Mesodermal cell (in vitro differentiated cells): ENCODE measurements at regions not wholly inside any gene's neighbourhood (a gene's known extent, or its start where the extent isn't known, plus 50 kb on each side); places are given as distances from the start of the nearest gene placed in this dataset.

Experiments
- H3K27ac ChIP-seq: 2 replicates; pipeline ENCODE4 v1.7.0; 2013; ENCODE audit warnings: mild to moderate bottlenecking, low read depth, low read length, moderate library complexity; ENCODE audit not compliant: severe bottlenecking
- H3K36me3 ChIP-seq: 2 replicates; pipeline ENCODE4 v1.7.1; 2013; ENCODE audit warnings: mild to moderate bottlenecking, low read length, moderate library complexity; ENCODE audit not compliant: control insufficient read depth, insufficient read depth
- H3K4me1 ChIP-seq: one replicate; pipeline ENCODE4 v1.7.1; 2013; ENCODE audit warnings: mild to moderate bottlenecking, low read length; ENCODE audit not compliant: insufficient read depth, control insufficient read depth, poor library complexity, severe bottlenecking
- H3K4me3 ChIP-seq: 2 replicates; pipeline ENCODE4 v1.7.0; 2013; ENCODE audit warnings: low read length, control low read depth, mild to moderate bottlenecking; ENCODE audit not compliant: insufficient read depth, poor library complexity, severe bottlenecking; ENCODE audit errors: extremely low read depth
- H3K9me3 ChIP-seq: 2 replicates; pipeline ENCODE4 v1.7.1; 2013; ENCODE audit warnings: mild to moderate bottlenecking, low read length, moderate library complexity; ENCODE audit not compliant: control insufficient read depth
- WGBS, 2 experiments: methylation state at CpG; one replicate each; pipeline ENCODE4 v1.1.5; 2013; ENCODE audit warnings: missing lambda C conversion rate in 2 of 2; ENCODE audit not compliant: insufficient coverage in 2 of 2; 5-methylcytosine and 5-hydroxymethylcytosine counted together

DNA sequence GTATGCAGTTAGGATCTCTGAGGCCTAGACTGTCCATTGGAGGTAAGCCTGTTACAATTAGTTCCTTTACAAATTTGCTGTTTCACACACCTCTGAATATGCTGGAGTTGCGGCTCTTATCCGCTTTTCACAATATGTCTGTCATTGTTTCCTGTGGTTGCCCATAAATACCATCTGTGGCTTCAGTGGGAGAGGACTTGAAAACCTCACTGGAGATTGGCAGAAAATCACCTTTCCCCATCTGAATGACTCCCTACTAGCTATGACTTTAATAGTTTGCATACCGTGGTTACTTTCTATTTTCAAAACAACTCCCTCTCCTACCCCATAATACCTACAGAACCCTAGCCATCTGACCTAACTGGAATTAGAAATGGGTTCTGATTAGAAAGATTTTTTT, 454.3 kb downstream of the PCDH17 start:
- no peaks in the 10 kb centered on the region for H3K4me1 ChIP-seq
- 100% methylated on average over 2 to 3 of the region's 3 CpGs for WGBS, 2 experiments
- H3K36me3 ChIP-seq: no peaks in the 10 kb centered on the region
- no peaks in the 10 kb centered on the region for H3K9me3 ChIP-seq
- H3K27ac ChIP-seq: no peak overlapping the region
- H3K4me3 ChIP-seq: no peak overlapping the region

DNA sequence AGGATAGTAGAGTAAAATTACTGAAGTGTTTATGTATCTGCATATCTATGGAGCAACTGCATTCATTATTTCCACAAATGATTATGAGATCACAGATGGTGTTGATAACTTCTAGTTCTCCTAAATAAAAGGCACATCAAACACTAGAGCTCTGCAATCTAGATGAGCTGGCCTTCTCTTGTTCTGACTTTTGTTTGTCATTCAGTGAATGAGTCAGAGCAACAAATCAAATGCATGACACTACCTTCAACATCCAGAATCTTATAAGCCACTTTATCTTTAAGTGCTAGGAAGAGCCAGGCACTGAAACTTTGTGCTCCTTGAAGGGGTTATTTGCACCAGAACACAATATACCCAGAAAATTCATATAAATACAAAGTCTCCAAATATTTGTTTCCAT, 456.0 kb downstream of the PCDH17 start:
- Histone ChIP-seq H3K27ac (peak overlapping the region; percentile 65), H3K9me3 (no peaks in the 10 kb centered on the region), H3K4me3 (no peak overlapping the region), H3K4me1 (no peaks in the 10 kb centered on the region), H3K36me3 (no peaks in the 10 kb centered on the region)

DNA sequence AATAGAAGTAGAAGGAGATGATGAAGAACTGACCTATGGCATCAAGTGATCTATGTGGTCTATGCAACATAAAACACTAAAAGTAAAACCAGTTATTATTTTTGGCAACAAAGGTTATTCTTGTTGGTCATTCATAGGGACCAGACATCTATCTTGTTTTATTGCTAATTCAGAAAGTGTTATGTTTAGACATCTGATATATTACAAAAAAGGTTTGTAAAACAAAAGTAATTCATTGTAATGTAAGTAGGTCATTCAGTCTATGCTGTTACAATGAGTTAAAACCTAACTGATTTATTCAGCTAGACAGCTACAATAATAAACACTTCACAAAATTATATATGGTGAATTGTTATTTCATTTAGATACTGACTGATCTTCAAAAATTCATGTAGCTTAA, 461.9 kb downstream of the PCDH17 start:
- Histone ChIP-seq H3K4me3 (no peak overlapping the region), H3K27ac (no peak overlapping the region), H3K36me3 (no peaks in the 10 kb centered on the region), H3K9me3 (no peaks in the 10 kb centered on the region), H3K4me1 (no peaks in the 10 kb centered on the region)

DNA sequence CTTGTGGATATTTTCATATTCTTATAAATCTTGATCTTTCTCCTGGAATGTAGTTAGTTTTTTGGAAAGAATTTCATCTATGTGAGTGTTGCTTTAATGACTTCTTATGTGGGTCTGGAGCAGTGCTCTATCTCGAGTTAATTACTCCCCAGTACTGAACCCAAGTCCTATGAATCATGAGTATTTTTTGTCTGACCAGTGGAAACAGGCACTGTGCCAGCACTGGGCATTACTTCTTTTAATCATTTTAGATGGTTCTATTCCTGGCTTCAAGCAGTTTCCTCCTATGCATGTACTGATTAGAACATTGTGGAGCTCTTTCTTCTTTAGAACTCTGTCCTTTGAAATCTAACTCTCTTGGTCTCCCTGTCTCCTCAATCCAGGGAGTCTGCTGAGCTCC, 466.3 kb downstream of the PCDH17 start:
- H3K27ac ChIP-seq: no peak overlapping the region
- H3K4me1 ChIP-seq: no peaks in the 10 kb centered on the region
- WGBS, 2 experiments: 80 to 100% methylated on average over 1 of the region's 1 CpG
- H3K9me3 ChIP-seq: no peaks in the 10 kb centered on the region
- H3K36me3 ChIP-seq: no peaks in the 10 kb centered on the region
- no peak overlapping the region for H3K4me3 ChIP-seq

DNA sequence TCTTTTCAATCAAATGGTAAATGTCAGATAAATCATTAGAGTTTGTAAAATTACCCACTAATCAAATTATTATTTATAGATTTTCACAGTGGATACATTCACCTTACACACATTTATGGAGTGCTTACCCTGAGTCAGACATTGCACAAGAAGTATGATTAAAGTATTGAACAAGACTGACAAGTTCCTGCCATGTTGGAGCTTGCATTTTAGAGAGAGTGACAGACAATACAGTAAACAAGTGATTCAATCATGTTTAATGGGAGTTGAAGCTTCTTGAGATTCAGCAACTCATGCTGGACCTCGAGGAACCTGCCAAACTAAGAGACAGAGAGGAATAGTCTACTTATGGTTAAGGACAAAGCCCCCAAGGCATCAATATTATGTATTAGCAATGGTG, 487.8 kb downstream of the PCDH17 start:
- no peaks in the 10 kb centered on the region for H3K4me1 ChIP-seq
- no CpG with 5 or more reads among the region's 1 CpG for whole genome bisulfite sequencing, 2 experiments
- no peaks in the 10 kb centered on the region for H3K36me3 ChIP-seq
- H3K9me3 ChIP-seq: no peaks in the 10 kb centered on the region
- H3K27ac ChIP-seq: no peak overlapping the region
- H3K4me3 ChIP-seq: no peak overlapping the region

DNA sequence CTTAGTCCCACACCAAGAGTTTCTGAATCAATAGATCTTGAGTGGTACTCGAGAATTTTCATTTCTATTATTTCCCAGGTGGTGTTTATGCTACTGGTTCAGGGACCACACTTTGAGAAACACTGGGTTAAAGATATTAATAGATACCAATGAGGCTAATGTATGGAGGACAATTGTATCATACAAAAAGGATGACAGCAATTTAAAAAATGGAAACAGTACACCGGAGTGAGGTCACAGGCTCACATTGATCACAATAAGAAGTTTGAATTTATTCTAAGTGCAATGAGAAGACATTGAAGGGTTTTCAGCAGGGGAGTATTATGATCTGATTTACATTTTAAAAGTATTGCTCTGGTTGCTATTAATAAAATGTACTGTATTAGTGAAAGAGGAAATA, 488.3 kb downstream of the PCDH17 start:
- Histone ChIP-seq H3K4me1 (no peaks in the 10 kb centered on the region), H3K36me3 (no peaks in the 10 kb centered on the region), H3K27ac (no peak overlapping the region), H3K4me3 (no peak overlapping the region), H3K9me3 (no peaks in the 10 kb centered on the region)
- 82% methylated on average over 1 of the region's 2 CpGs; no CpG with 5 or more reads in 1 of the 2 experiments for whole genome bisulfite sequencing, 2 experiments

DNA sequence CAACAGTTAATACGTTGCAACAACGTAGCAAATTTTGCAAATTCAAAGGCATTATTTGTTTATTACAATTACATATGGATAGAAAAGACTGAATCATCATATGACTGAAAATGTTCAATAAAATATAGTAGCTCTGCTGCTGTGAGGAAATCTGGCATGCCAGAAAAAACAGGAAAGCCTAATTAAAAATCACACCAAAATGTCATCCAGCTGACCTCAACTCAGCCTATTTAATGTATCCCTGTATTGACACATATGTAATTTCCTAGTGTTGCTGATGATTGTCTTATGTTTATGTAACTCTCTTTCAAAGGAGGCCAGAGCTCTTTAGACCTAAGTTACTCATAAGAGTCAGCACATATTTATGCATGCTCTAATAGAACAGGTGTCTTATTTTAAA, 495.0 kb downstream of the PCDH17 start:
- Histone ChIP-seq H3K9me3 (no peaks in the 10 kb centered on the region), H3K27ac (no peak overlapping the region), H3K4me3 (no peak overlapping the region), H3K36me3 (no peaks in the 10 kb centered on the region), H3K4me1 (no peaks in the 10 kb centered on the region)
- WGBS, 2 experiments: no CpG with 5 or more reads among the region's 2 CpGs

DNA sequence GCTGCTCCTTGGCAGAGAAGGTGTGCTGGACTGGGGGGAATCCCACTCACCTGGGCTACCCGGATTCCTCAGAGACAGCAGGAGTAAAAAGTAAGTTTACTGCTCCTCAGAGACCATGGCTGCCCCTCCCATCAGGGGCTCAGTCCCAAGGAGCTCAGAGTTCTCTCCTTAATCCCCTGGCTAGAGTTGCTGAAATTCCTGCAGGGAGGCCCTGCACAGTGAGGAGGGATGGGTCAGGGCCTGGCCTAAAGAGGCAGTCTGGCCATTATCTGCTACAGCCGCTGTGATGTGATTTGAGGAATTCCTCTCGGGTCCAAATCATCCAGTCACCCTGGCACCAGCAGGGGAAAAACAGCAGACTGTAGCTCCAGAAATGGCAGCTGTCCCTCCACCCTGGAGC, 502.5 kb downstream of the PCDH17 start:
- no peak overlapping the region for H3K27ac ChIP-seq
- WGBS, 2 experiments: 71 to 90% methylated on average over 2 of the region's 3 CpGs
- H3K9me3 ChIP-seq: no peaks in the 10 kb centered on the region
- H3K36me3 ChIP-seq: no peaks in the 10 kb centered on the region
- no peak overlapping the region for H3K4me3 ChIP-seq
- no peaks in the 10 kb centered on the region for H3K4me1 ChIP-seq

DNA sequence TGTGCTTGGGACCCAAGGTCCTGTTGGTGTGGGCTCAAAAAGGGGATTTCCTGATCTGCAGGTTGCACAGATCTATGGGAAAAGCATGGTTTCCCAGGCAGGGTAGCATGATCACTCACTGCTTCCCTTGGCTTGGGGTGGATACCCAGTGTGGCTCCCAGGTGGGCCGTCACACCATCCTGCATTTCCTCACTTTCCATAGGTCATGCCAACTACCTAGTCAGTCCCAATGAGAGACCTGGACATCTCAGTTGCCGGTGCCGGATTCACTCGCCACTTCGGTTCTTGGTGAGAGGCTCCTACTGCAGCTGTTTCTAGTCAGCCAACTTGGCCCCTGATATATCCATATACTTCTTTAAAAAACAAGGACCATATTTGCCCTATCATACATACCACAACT, 503.0 kb downstream of the PCDH17 start:
- 85 to 97% methylated on average over 5 of the region's 5 CpGs for WGBS, 2 experiments
- Histone ChIP-seq H3K4me1 (no peaks in the 10 kb centered on the region), H3K27ac (no peak overlapping the region), H3K4me3 (no peak overlapping the region), H3K36me3 (no peaks in the 10 kb centered on the region), H3K9me3 (no peaks in the 10 kb centered on the region)

DNA sequence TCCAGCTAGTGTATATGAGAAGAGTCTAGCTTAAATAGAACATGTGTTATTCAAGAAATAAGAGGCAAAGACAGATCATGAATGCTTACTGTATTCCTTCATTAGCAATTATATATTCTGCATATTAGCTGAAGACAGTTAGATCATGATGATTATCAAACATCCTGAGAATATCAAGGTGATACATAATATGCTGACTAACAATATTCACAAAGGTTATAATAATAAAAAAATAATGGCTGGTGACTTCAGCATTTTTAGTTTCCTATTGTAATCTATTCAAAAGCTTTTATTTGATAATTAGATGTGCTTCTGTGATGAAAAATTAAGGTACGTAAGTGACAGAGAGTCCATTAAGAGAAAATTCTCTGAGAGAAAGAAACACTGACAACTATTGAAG, 511.4 kb downstream of the PCDH17 start:
- no peak overlapping the region for H3K4me3 ChIP-seq
- no peaks in the 10 kb centered on the region for H3K9me3 ChIP-seq
- H3K27ac ChIP-seq: no peak overlapping the region
- no peaks in the 10 kb centered on the region for H3K36me3 ChIP-seq
- no CpG with 5 or more reads among the region's 1 CpG for WGBS, 2 experiments
- no peaks in the 10 kb centered on the region for H3K4me1 ChIP-seq

DNA sequence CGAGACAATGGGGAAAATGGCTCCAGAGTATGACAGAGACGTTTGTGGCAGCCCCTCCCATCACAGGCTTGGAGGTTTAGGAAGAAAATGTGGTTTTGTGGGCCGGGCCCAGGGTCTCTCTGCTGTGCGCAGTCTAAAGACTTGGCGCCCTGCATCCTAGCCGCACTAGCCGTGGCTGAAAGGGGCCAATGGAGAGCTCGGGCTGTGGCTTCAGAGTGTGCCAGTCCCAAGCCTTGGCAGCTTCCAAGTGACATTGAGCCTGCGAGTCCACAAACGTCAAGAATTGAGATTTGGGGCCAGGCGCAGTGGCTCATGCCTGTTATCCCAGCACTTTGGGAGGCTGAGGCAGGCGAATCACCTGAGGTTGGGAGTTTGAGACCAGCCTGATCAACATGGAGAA, 513.1 kb downstream of the PCDH17 start:
- no peaks in the 10 kb centered on the region for H3K9me3 ChIP-seq
- 94 to 98% methylated on average over 10 to 12 of the region's 12 CpGs for WGBS, 2 experiments
- H3K27ac ChIP-seq: no peak overlapping the region
- no peak overlapping the region for H3K4me3 ChIP-seq
- no peaks in the 10 kb centered on the region for H3K4me1 ChIP-seq
- no peaks in the 10 kb centered on the region for H3K36me3 ChIP-seq

DNA sequence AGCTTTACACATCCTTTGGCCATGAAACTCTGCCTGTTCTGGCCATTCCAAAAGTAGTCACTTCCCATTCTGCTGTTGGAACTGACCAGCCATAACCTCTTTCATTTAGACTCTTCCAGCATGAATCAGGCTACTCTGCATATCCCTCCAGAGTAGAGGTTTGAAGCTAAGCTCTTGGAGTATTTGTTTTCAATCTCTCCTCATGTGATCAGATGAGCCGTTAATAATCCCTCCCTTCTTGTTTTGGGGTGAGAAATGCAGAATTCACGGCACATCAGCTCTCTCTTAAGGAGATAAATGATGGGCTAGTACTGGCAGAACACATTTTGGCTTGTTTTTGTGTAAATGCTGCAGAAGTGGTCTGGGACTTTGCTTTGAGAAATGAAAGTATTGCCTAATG, 519.9 kb downstream of the PCDH17 start:
- WGBS, 2 experiments: 92% methylated on average over 2 of the region's 2 CpGs; no CpG with 5 or more reads in 1 of the 2 experiments
- no peak overlapping the region for H3K4me3 ChIP-seq
- no peaks in the 10 kb centered on the region for H3K9me3 ChIP-seq
- no peaks in the 10 kb centered on the region for H3K4me1 ChIP-seq
- no peak overlapping the region for H3K27ac ChIP-seq
- H3K36me3 ChIP-seq: no peaks in the 10 kb centered on the region
